ENCODE measurements at regions not wholly inside any gene's neighbourhood (a gene's known extent, or its start where the extent isn't known, plus 50 kb on each side); places are given as distances from the start of the nearest gene placed in this dataset.

GRCh38 chr11:70851907-70852306 lies 400.5 kb downstream of the SHANK2 start:
- no peak for TF ChIP-seq CTCF (IDR thresholded peaks at IDR 0.05; ENCODE audit: extremely low read depth, low read depth, low read length)
- H3K79me2 ChIP-seq (ENCODE audit: insufficient read depth, low read length): no peaks in the 10 kb centered on the region
- no peaks in the 10 kb centered on the region for H3K9me3 ChIP-seq (ENCODE audit: low read depth, low read length)

GRCh38 chr11:70853068-70853769 lies 399.2 kb downstream of the SHANK2 start:
- Histone ChIP-seq H3K9me3 (ENCODE audit: low read depth, low read length) (no peaks in the 10 kb centered on the region), H2AFZ (ENCODE audit: low read length) (no peak overlapping the region), H3K36me3 (ENCODE audit: insufficient read depth, low read length) (no peaks in the 10 kb centered on the region), H3K4me3 (ENCODE audit: insufficient read depth, low read length) (no peak overlapping the region), H4K20me1 (ENCODE audit: insufficient read depth, low read length) (no peaks in the 10 kb centered on the region), H3K79me2 (ENCODE audit: insufficient read depth, low read length) (no peaks in the 10 kb centered on the region), H3K4me2 (ENCODE audit: insufficient read depth, low read length) (no peak overlapping the region), H3K4me1 (ENCODE audit: insufficient read depth, low read length) (no peaks in the 10 kb centered on the region), H3K27ac (ENCODE audit: low read depth, low read length) (no peak overlapping the region), H3K27me3 (ENCODE audit: insufficient read depth, low read length) (peaks cover 2% of the 10 kb centered on the region)
- TF ChIP-seq CTCF (IDR thresholded peaks at IDR 0.05; ENCODE audit: extremely low read depth, low read depth, low read length): no peak
- no peak for DNase-seq (ENCODE audit: insufficient read length, low spot score, missing footprints)

More at GRCh38 chr11:70851907-70852306, 400.5 kb downstream of the SHANK2 start:
- Histone ChIP-seq H3K27ac (ENCODE audit: low read depth, low read length) (no peak overlapping the region), H3K36me3 (ENCODE audit: insufficient read depth, low read length) (no peaks in the 10 kb centered on the region), H3K27me3 (ENCODE audit: insufficient read depth, low read length) (peaks cover 2% of the 10 kb centered on the region), H4K20me1 (ENCODE audit: insufficient read depth, low read length) (no peaks in the 10 kb centered on the region), H3K4me3 (ENCODE audit: insufficient read depth, low read length) (no peak overlapping the region), H3K4me2 (ENCODE audit: insufficient read depth, low read length) (no peak overlapping the region), H3K4me1 (ENCODE audit: insufficient read depth, low read length) (no peaks in the 10 kb centered on the region), H2AFZ (ENCODE audit: low read length) (no peak overlapping the region)
- DNase-seq (ENCODE audit: insufficient read length, low spot score, missing footprints): no peak

- H3K9me3 ChIP-seq (ENCODE audit: low read depth, low read length): no peaks in the 10 kb centered on the region
These were observed 398.6 kb downstream of the SHANK2 start for GRCh38 chr11:70853770-70854108.

GRCh38 chr11:70854201-70854600 lies 398.2 kb downstream of the SHANK2 start:
- Histone ChIP-seq H3K27me3 (ENCODE audit: insufficient read depth, low read length) (peaks cover 2% of the 10 kb centered on the region), H4K20me1 (ENCODE audit: insufficient read depth, low read length) (no peaks in the 10 kb centered on the region), H3K36me3 (ENCODE audit: insufficient read depth, low read length) (no peaks in the 10 kb centered on the region), H3K9me3 (ENCODE audit: low read depth, low read length) (no peaks in the 10 kb centered on the region), H3K4me3 (ENCODE audit: insufficient read depth, low read length) (no peak overlapping the region), H3K79me2 (ENCODE audit: insufficient read depth, low read length) (no peaks in the 10 kb centered on the region), H3K4me1 (ENCODE audit: insufficient read depth, low read length) (no peaks in the 10 kb centered on the region), H3K27ac (ENCODE audit: low read depth, low read length) (no peak overlapping the region), H2AFZ (ENCODE audit: low read length) (no peak overlapping the region), H3K4me2 (ENCODE audit: insufficient read depth, low read length) (no peak overlapping the region)
- DNase-seq (ENCODE audit: insufficient read length, low spot score, missing footprints): no peak
- TF ChIP-seq CTCF (IDR thresholded peaks at IDR 0.05; ENCODE audit: extremely low read depth, low read depth, low read length): no peak

More at GRCh38 chr11:70853770-70854108, 398.6 kb downstream of the SHANK2 start:
- Histone ChIP-seq H4K20me1 (ENCODE audit: insufficient read depth, low read length) (no peaks in the 10 kb centered on the region), H3K4me1 (ENCODE audit: insufficient read depth, low read length) (no peaks in the 10 kb centered on the region), H3K27ac (ENCODE audit: low read depth, low read length) (no peak overlapping the region), H3K4me3 (ENCODE audit: insufficient read depth, low read length) (no peak overlapping the region), H3K4me2 (ENCODE audit: insufficient read depth, low read length) (no peak overlapping the region), H3K79me2 (ENCODE audit: insufficient read depth, low read length) (no peaks in the 10 kb centered on the region), H3K27me3 (ENCODE audit: insufficient read depth, low read length) (peaks cover 2% of the 10 kb centered on the region), H2AFZ (ENCODE audit: low read length) (no peak overlapping the region), H3K36me3 (ENCODE audit: insufficient read depth, low read length) (no peaks in the 10 kb centered on the region)
- TF ChIP-seq CTCF (IDR thresholded peaks at IDR 0.05; ENCODE audit: extremely low read depth, low read depth, low read length): no peak
- DNase-seq (ENCODE audit: insufficient read length, low spot score, missing footprints): no peak

All from osteoblast (primary cell).